ENCODE measurements at regions not wholly inside any gene's neighbourhood (a gene's known extent, or its start where the extent isn't known, plus 50 kb on each side); places are given as distances from the start of the nearest gene placed in this dataset.
"Not testable (repeated sequence)": the region's sequence is repeated elsewhere in the genome, so short reads cannot be mapped to it uniquely, and the experiment has no call there.

- no peak overlapping the region for H3K27ac Mint-ChIP-seq
- H3K27me3 Mint-ChIP-seq: peaks cover 1% of the 10 kb centered on the region
- no peak overlapping the region for H3K4me3 Mint-ChIP-seq
- H3K36me3 Mint-ChIP-seq: peaks cover 3% of the 10 kb centered on the region
- H3K4me1 Mint-ChIP-seq (ENCODE audit: low read depth): no peaks in the 10 kb centered on the region
- H3K9me3 Mint-ChIP-seq (ENCODE audit: low read depth): peaks cover 7% of the 10 kb centered on the region
Measured at GRCh38 chr2:147019311-147019710, 825.5 kb upstream of the ACVR2A start.

DNA sequence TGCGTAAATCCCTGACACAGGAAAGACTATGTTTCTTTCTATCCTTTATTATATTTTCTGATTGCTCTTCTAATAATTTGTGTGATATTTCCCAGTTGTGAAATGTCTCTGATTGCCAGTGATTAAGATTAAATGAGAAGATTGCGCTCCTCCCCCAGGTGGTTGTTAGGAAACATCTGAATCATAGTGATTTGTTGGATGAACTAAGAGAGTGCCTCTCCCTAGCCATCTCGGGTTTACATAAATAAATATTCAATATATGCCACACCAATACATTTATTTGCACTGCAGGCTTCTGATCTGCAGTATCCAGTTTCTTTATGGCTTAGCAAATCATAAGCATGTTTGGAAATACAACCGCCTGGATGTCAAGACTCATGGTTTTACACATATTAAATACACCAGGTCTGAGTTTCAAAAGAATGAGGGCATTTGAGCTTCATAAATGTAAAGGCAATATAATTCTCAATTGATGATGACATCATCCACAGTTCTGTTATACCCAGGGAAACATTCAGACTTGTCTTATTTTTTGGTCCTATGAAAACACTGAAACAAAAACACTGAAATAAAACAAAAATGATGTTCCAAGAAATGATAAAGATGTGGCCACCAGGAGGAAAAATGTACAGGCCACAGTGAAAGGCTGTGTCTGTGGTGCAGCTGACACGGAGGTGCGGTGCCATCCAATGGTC, 826.7 kb upstream of the ACVR2A start:
- Mint-ChIP-seq H3K9me3 (ENCODE audit: low read depth) (peaks cover 7% of the 10 kb centered on the region), H3K36me3 (peaks cover 3% of the 10 kb centered on the region), H3K4me1 (ENCODE audit: low read depth) (no peaks in the 10 kb centered on the region), H3K4me3 (no peak overlapping the region), H3K27ac (no peak overlapping the region), H3K27me3 (peaks cover 1% of the 10 kb centered on the region)

- peaks cover 1% of the 10 kb centered on the region for H3K27me3 Mint-ChIP-seq
- H3K4me1 Mint-ChIP-seq (ENCODE audit: low read depth): no peaks in the 10 kb centered on the region
- H3K27ac Mint-ChIP-seq: no peak overlapping the region
- no peak overlapping the region for H3K4me3 Mint-ChIP-seq
- H3K36me3 Mint-ChIP-seq: no peaks in the 10 kb centered on the region
- H3K9me3 Mint-ChIP-seq (ENCODE audit: low read depth): no peaks in the 10 kb centered on the region
Measured at GRCh38 chr2:147016181-147016580, 828.6 kb upstream of the ACVR2A start.

GRCh38 chr2:147015591-147015990, 829.2 kb upstream of the ACVR2A start:
- Mint-ChIP-seq H3K9me3 (ENCODE audit: low read depth) (no peaks in the 10 kb centered on the region), H3K36me3 (no peaks in the 10 kb centered on the region), H3K27ac (no peak overlapping the region), H3K27me3 (peaks cover 1% of the 10 kb centered on the region), H3K4me1 (ENCODE audit: low read depth) (no peaks in the 10 kb centered on the region), H3K4me3 (no peak overlapping the region)

- Mint-ChIP-seq H3K4me1 (ENCODE audit: low read depth) (no peaks in the 10 kb centered on the region), H3K9me3 (ENCODE audit: low read depth) (no peaks in the 10 kb centered on the region), H3K4me3 (no peak overlapping the region), H3K27ac (no peak overlapping the region), H3K36me3 (no peaks in the 10 kb centered on the region), H3K27me3 (peaks cover 1% of the 10 kb centered on the region)
Measured at GRCh38 chr2:147013696-147014392, 831.0 kb upstream of the ACVR2A start.

GRCh38 chr2:147008481-147008880, 836.3 kb upstream of the ACVR2A start:
- H3K36me3 Mint-ChIP-seq: no peaks in the 10 kb centered on the region
- H3K27ac Mint-ChIP-seq: no peak overlapping the region
- no peaks in the 10 kb centered on the region for H3K4me1 Mint-ChIP-seq (ENCODE audit: low read depth)
- H3K4me3 Mint-ChIP-seq: no peak overlapping the region
- H3K27me3 Mint-ChIP-seq: peaks cover under 1% of the 10 kb centered on the region
- no peaks in the 10 kb centered on the region for H3K9me3 Mint-ChIP-seq (ENCODE audit: low read depth)

- H3K36me3 Mint-ChIP-seq: no peaks in the 10 kb centered on the region
- H3K4me1 Mint-ChIP-seq (ENCODE audit: low read depth): no peaks in the 10 kb centered on the region
- no peak overlapping the region for H3K27ac Mint-ChIP-seq
- H3K27me3 Mint-ChIP-seq: peaks cover 1% of the 10 kb centered on the region
- no peaks in the 10 kb centered on the region for H3K9me3 Mint-ChIP-seq (ENCODE audit: low read depth)
- H3K4me3 Mint-ChIP-seq: no peak overlapping the region
Measured at GRCh38 chr2:147006736-147007141, 838.1 kb upstream of the ACVR2A start.

DNA sequence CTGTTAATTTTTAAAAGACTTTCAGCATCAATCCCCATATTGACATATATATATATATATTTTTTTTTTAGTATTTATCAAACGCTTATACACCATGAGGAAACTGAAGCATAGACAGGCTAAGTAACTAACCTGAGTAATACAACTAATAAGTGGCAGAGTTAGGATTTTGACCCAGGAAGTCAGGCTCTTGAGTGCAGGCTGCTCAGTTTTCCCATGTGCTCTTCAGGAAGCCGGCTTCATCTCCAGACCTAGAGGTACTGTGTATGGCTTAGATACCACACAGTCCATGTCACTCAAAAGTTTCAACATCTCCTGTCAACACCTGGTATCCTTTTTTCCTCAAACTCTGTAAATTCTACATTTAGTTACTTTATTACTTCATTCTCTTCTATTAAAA, 841.7 kb upstream of the ACVR2A start:
- Mint-ChIP-seq H3K36me3 (no peaks in the 10 kb centered on the region), H3K27me3 (peaks cover 2% of the 10 kb centered on the region), H3K9me3 (ENCODE audit: low read depth) (no peaks in the 10 kb centered on the region), H3K4me1 (ENCODE audit: low read depth) (no peaks in the 10 kb centered on the region), H3K4me3 (no peak overlapping the region), H3K27ac (no peak overlapping the region)

- H3K27me3 Mint-ChIP-seq: peaks cover 2% of the 10 kb centered on the region
- H3K27ac Mint-ChIP-seq: no peak overlapping the region
- no peaks in the 10 kb centered on the region for H3K9me3 Mint-ChIP-seq (ENCODE audit: low read depth)
- no peaks in the 10 kb centered on the region for H3K36me3 Mint-ChIP-seq
- H3K4me1 Mint-ChIP-seq (ENCODE audit: low read depth): no peaks in the 10 kb centered on the region
- no peak overlapping the region for H3K4me3 Mint-ChIP-seq
Measured at GRCh38 chr2:147002256-147002655, 842.6 kb upstream of the ACVR2A start.

GRCh38 chr2:147001061-147001460, 843.8 kb upstream of the ACVR2A start:
- Mint-ChIP-seq H3K4me1 (ENCODE audit: low read depth) (no peaks in the 10 kb centered on the region), H3K27ac (no peak overlapping the region), H3K27me3 (peaks cover 2% of the 10 kb centered on the region), H3K36me3 (no peaks in the 10 kb centered on the region), H3K9me3 (ENCODE audit: low read depth) (no peaks in the 10 kb centered on the region), H3K4me3 (no peak overlapping the region)

GRCh38 chr2:147000151-147000550, 844.7 kb upstream of the ACVR2A start:
- not testable (repeated sequence) for H3K4me3 Mint-ChIP-seq; H3K27me3 Mint-ChIP-seq; H3K36me3 Mint-ChIP-seq; H3K27ac Mint-ChIP-seq; H3K4me1 Mint-ChIP-seq (ENCODE audit: low read depth); H3K9me3 Mint-ChIP-seq (ENCODE audit: low read depth)

DNA sequence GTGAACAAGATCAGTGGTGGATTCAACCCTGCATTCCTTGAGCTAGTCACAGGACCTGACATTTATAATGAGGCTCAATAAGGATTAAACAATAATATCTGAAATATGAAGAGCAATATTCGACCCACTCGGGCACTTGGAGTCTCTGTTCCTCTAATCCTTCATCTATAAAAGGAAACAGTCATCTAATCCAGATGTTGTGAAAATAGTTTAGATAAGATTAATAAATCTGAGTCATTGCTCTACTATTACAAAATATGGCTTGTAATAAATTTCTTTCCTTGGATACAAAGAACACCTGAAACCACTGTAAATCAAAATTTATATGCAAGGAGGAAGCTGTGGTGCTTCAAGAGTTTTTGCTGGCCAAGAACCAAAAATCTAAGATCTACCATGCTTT, 846.9 kb upstream of the ACVR2A start:
- H3K27ac Mint-ChIP-seq: no peak overlapping the region
- H3K4me1 Mint-ChIP-seq (ENCODE audit: low read depth): no peaks in the 10 kb centered on the region
- H3K9me3 Mint-ChIP-seq (ENCODE audit: low read depth): peaks cover 4% of the 10 kb centered on the region
- H3K27me3 Mint-ChIP-seq: peaks cover 1% of the 10 kb centered on the region
- no peaks in the 10 kb centered on the region for H3K36me3 Mint-ChIP-seq
- no peak overlapping the region for H3K4me3 Mint-ChIP-seq

- Mint-ChIP-seq H3K27ac (no peak overlapping the region), H3K4me3 (no peak overlapping the region), H3K27me3 (peaks cover 1% of the 10 kb centered on the region), H3K9me3 (ENCODE audit: low read depth) (peaks cover 4% of the 10 kb centered on the region), H3K4me1 (ENCODE audit: low read depth) (no peaks in the 10 kb centered on the region), H3K36me3 (no peaks in the 10 kb centered on the region)
Measured at GRCh38 chr2:146997488-146997887, 847.3 kb upstream of the ACVR2A start.

DNA sequence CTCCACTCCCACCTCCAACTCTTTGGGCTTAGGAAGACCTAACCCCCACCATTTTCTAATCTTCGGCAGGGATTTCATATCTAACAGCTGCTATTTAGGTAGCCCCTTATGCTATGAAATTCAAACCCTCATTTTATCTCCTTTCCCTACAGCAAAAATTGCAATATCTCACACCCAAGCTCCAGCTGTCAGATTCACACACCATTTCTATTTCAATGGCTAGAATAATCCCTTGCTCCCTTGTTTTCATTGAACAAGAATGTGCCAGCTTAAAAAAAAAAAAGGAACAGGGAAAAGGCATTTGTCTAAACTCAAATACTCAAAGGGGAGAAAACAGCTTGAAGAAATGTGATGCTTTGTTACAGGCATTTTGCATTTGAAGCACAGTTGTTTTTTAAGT, 850.6 kb upstream of the ACVR2A start:
- H3K36me3 Mint-ChIP-seq: no peaks in the 10 kb centered on the region
- no peaks in the 10 kb centered on the region for H3K4me1 Mint-ChIP-seq (ENCODE audit: low read depth)
- H3K27ac Mint-ChIP-seq: no peak overlapping the region
- H3K27me3 Mint-ChIP-seq: peaks cover 3% of the 10 kb centered on the region
- H3K4me3 Mint-ChIP-seq: no peak overlapping the region
- peaks cover 4% of the 10 kb centered on the region for H3K9me3 Mint-ChIP-seq (ENCODE audit: low read depth)

- H3K4me3 Mint-ChIP-seq: no peak overlapping the region
- peaks cover 4% of the 10 kb centered on the region for H3K9me3 Mint-ChIP-seq (ENCODE audit: low read depth)
- no peaks in the 10 kb centered on the region for H3K36me3 Mint-ChIP-seq
- no peaks in the 10 kb centered on the region for H3K4me1 Mint-ChIP-seq (ENCODE audit: low read depth)
- peaks cover 1% of the 10 kb centered on the region for H3K27me3 Mint-ChIP-seq
- H3K27ac Mint-ChIP-seq: no peak overlapping the region
Measured at GRCh38 chr2:146992466-146992865, 852.4 kb upstream of the ACVR2A start.

DNA sequence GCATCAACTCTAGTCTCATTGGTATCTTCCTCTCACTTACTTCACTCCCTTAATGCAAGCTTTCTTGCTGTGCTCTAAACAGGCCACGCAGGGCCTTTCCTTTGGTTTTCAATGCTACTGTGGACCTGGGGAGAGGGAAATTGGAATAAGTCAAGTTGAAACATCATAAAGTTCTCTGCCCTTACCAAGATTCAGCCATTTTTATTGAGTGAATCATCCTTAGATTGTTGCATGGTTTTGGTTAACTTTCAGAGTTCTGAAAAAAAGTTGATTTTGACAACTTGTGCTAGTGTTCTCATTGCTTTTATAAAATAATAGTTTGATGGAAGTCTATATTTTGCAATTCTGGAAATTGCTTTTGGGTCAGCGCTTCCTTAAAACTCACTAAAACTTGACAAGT, 852.8 kb upstream of the ACVR2A start:
- Mint-ChIP-seq H3K36me3 (no peaks in the 10 kb centered on the region), H3K4me1 (ENCODE audit: low read depth) (no peaks in the 10 kb centered on the region), H3K27me3 (peaks cover 1% of the 10 kb centered on the region), H3K9me3 (ENCODE audit: low read depth) (peaks cover 4% of the 10 kb centered on the region), H3K27ac (no peak overlapping the region), H3K4me3 (no peak overlapping the region)

All from activated naive CD8-positive, alpha-beta T cell (primary cell).